HL-60 (cell line): ENCODE measurements at regions not wholly inside any gene's neighbourhood (a gene's known extent, or its start where the extent isn't known, plus 50 kb on each side); places are given as distances from the start of the nearest gene placed in this dataset.

Experiments used
- CTCF ChIP-seq: IDR thresholded peaks from one replicate; pipeline ENCODE4 v1.5.1; 2011; ENCODE audit warnings: low read length, control low read depth, inconsistent platforms; ENCODE audit not compliant: insufficient read depth
- REST ChIP-seq: IDR thresholded peaks from 2 replicates; pipeline ENCODE4 v1.6.1; 2012; ENCODE audit warnings: low read depth; ENCODE audit not compliant: insufficient replicate concordance

- TF ChIP-seq CTCF: no peak
- TF ChIP-seq REST: no peak
Observed at GRCh38 chr14:38608244-38608643, 352.4 kb upstream of the CLEC14A start.
